B cell (primary cell): ENCODE measurements at regions not wholly inside any gene's neighbourhood (a gene's known extent, or its start where the extent isn't known, plus 50 kb on each side); places are given as distances from the start of the nearest gene placed in this dataset.
"Not testable (repeated sequence)": the region's sequence is repeated elsewhere in the genome, so short reads cannot be mapped to it uniquely, and the experiment has no call there.

ENCODE experiments used
- EZH2 ChIP-seq: IDR thresholded peaks from 2 replicates; pipeline ENCODE4 v1.6.1; 2012; ENCODE audit warnings: borderline replicate concordance, low read depth, mild to moderate bottlenecking, moderate library complexity, low read length; ENCODE audit not compliant: insufficient read depth, poor library complexity, severe bottlenecking
- TF ChIP-seq, protein P1 (sequence below): fragments of 200-600 bp; IDR thresholded peaks from one replicate; pipeline ENCODE4 v1.8.0; 2022; ENCODE audit warnings: antibody characterized with exemption, mild to moderate bottlenecking

DNA sequence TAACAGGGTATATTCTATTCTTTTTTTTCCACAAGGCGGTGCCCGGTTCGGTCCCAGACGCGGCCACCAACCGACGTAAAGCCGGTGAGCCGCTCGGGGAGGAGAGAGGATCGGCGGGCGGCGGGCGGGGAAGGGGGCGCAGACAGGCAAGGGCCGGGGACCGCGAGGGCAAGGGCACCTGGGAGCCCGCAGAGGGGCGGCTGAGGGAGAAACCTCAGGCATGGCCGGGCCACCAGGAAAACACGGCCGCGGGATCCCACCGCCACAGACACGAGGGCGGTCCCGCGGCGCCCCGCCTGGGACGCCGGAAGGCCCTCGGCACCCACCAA, 511.3 kb upstream of the ZNF337 start:
- not testable (repeated sequence) for TF ChIP-seq EZH2
- TF ChIP-seq, protein P1, sequence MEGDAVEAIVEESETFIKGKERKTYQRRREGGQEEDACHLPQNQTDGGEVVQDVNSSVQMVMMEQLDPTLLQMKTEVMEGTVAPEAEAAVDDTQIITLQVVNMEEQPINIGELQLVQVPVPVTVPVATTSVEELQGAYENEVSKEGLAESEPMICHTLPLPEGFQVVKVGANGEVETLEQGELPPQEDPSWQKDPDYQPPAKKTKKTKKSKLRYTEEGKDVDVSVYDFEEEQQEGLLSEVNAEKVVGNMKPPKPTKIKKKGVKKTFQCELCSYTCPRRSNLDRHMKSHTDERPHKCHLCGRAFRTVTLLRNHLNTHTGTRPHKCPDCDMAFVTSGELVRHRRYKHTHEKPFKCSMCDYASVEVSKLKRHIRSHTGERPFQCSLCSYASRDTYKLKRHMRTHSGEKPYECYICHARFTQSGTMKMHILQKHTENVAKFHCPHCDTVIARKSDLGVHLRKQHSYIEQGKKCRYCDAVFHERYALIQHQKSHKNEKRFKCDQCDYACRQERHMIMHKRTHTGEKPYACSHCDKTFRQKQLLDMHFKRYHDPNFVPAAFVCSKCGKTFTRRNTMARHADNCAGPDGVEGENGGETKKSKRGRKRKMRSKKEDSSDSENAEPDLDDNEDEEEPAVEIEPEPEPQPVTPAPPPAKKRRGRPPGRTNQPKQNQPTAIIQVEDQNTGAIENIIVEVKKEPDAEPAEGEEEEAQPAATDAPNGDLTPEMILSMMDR: not testable (repeated sequence)
